ENCODE measurements at regions not wholly inside any gene's neighbourhood (a gene's known extent, or its start where the extent isn't known, plus 50 kb on each side); places are given as distances from the start of the nearest gene placed in this dataset.

GRCh38 chr12:89289720-89290119, 62.6 kb downstream of the DUSP6 start:
- Histone ChIP-seq H3K4me3 (ENCODE audit: low read depth, low read length) (no peak overlapping the region), H3K4me1 (ENCODE audit: control insufficient read depth, insufficient read depth, low read length) (no peaks in the 10 kb centered on the region), H3K36me3 (ENCODE audit: control insufficient read depth, insufficient read depth, low read length) (no peaks in the 10 kb centered on the region), H3K9ac (ENCODE audit: low read length) (no peak overlapping the region), H3K9me3 (ENCODE audit: control insufficient read depth, insufficient read depth, low read depth, low read length) (no peaks in the 10 kb centered on the region), H3K27ac (ENCODE audit: low read depth, low read length) (no peak overlapping the region), H3K27me3 (ENCODE audit: control insufficient read depth, insufficient read depth, low read length) (no peaks in the 10 kb centered on the region)

- H3K27me3 ChIP-seq (ENCODE audit: control insufficient read depth, insufficient read depth, low read length) = no peaks in the 10 kb centered on the region
- no peaks in the 10 kb centered on the region for H3K4me1 ChIP-seq (ENCODE audit: control insufficient read depth, insufficient read depth, low read length)
- no peak overlapping the region for H3K9ac ChIP-seq (ENCODE audit: low read length)
- H3K36me3 ChIP-seq (ENCODE audit: control insufficient read depth, insufficient read depth, low read length) = no peaks in the 10 kb centered on the region
- no peak overlapping the region for H3K27ac ChIP-seq (ENCODE audit: low read depth, low read length)
- H3K4me3 ChIP-seq (ENCODE audit: low read depth, low read length) = no peak overlapping the region
- no peaks in the 10 kb centered on the region for H3K9me3 ChIP-seq (ENCODE audit: control insufficient read depth, insufficient read depth, low read depth, low read length)
Observed at GRCh38 chr12:89288959-89289358, 63.3 kb downstream of the DUSP6 start.

- Histone ChIP-seq H3K9ac (ENCODE audit: low read length) (no peak overlapping the region), H3K9me3 (ENCODE audit: control insufficient read depth, insufficient read depth, low read depth, low read length) (no peaks in the 10 kb centered on the region), H3K36me3 (ENCODE audit: control insufficient read depth, insufficient read depth, low read length) (no peaks in the 10 kb centered on the region), H3K4me3 (ENCODE audit: low read depth, low read length) (no peak overlapping the region), H3K27me3 (ENCODE audit: control insufficient read depth, insufficient read depth, low read length) (no peaks in the 10 kb centered on the region), H3K27ac (ENCODE audit: low read depth, low read length) (no peak overlapping the region), H3K4me1 (ENCODE audit: control insufficient read depth, insufficient read depth, low read length) (no peaks in the 10 kb centered on the region)
Observed at GRCh38 chr12:89286501-89286900, 65.8 kb downstream of the DUSP6 start.

- Histone ChIP-seq H3K27me3 (ENCODE audit: control insufficient read depth, insufficient read depth, low read length) (no peaks in the 10 kb centered on the region), H3K36me3 (ENCODE audit: control insufficient read depth, insufficient read depth, low read length) (no peaks in the 10 kb centered on the region), H3K4me3 (ENCODE audit: low read depth, low read length) (no peak overlapping the region), H3K9ac (ENCODE audit: low read length) (no peak overlapping the region), H3K27ac (ENCODE audit: low read depth, low read length) (no peak overlapping the region), H3K4me1 (ENCODE audit: control insufficient read depth, insufficient read depth, low read length) (peaks cover 6% of the 10 kb centered on the region), H3K9me3 (ENCODE audit: control insufficient read depth, insufficient read depth, low read depth, low read length) (no peaks in the 10 kb centered on the region)
Observed at GRCh38 chr12:89281539-89281867, 70.8 kb downstream of the DUSP6 start.

GRCh38 chr12:89280833-89281538, 71.3 kb downstream of the DUSP6 start:
- Histone ChIP-seq H3K9me3 (ENCODE audit: control insufficient read depth, insufficient read depth, low read depth, low read length) (no peaks in the 10 kb centered on the region), H3K4me1 (ENCODE audit: control insufficient read depth, insufficient read depth, low read length) (peaks cover 6% of the 10 kb centered on the region), H3K36me3 (ENCODE audit: control insufficient read depth, insufficient read depth, low read length) (no peaks in the 10 kb centered on the region), H3K4me3 (ENCODE audit: low read depth, low read length) (no peak overlapping the region), H3K27me3 (ENCODE audit: control insufficient read depth, insufficient read depth, low read length) (no peaks in the 10 kb centered on the region), H3K9ac (ENCODE audit: low read length) (no peak overlapping the region), H3K27ac (ENCODE audit: low read depth, low read length) (no peak overlapping the region)

GRCh38 chr12:89279499-89279898, 72.8 kb downstream of the DUSP6 start:
- Histone ChIP-seq H3K4me1 (ENCODE audit: control insufficient read depth, insufficient read depth, low read length) (peaks cover 6% of the 10 kb centered on the region), H3K27me3 (ENCODE audit: control insufficient read depth, insufficient read depth, low read length) (no peaks in the 10 kb centered on the region), H3K36me3 (ENCODE audit: control insufficient read depth, insufficient read depth, low read length) (no peaks in the 10 kb centered on the region), H3K4me3 (ENCODE audit: low read depth, low read length) (no peak overlapping the region), H3K9me3 (ENCODE audit: control insufficient read depth, insufficient read depth, low read depth, low read length) (no peaks in the 10 kb centered on the region), H3K9ac (ENCODE audit: low read length) (no peak overlapping the region), H3K27ac (ENCODE audit: low read depth, low read length) (no peak overlapping the region)

- Histone ChIP-seq H3K27me3 (ENCODE audit: control insufficient read depth, insufficient read depth, low read length) (no peaks in the 10 kb centered on the region), H3K36me3 (ENCODE audit: control insufficient read depth, insufficient read depth, low read length) (no peaks in the 10 kb centered on the region), H3K27ac (ENCODE audit: low read depth, low read length) (no peak overlapping the region), H3K4me1 (ENCODE audit: control insufficient read depth, insufficient read depth, low read length) (peaks cover 6% of the 10 kb centered on the region), H3K9ac (ENCODE audit: low read length) (no peak overlapping the region), H3K4me3 (ENCODE audit: low read depth, low read length) (no peak overlapping the region), H3K9me3 (ENCODE audit: control insufficient read depth, insufficient read depth, low read depth, low read length) (no peaks in the 10 kb centered on the region)
Observed at GRCh38 chr12:89278862-89279261, 73.4 kb downstream of the DUSP6 start.

- H3K36me3 ChIP-seq (ENCODE audit: control insufficient read depth, insufficient read depth, low read length) = no peaks in the 10 kb centered on the region
- no peak overlapping the region for H3K27ac ChIP-seq (ENCODE audit: low read depth, low read length)
- H3K27me3 ChIP-seq (ENCODE audit: control insufficient read depth, insufficient read depth, low read length) = no peaks in the 10 kb centered on the region
- peaks cover 6% of the 10 kb centered on the region for H3K4me1 ChIP-seq (ENCODE audit: control insufficient read depth, insufficient read depth, low read length)
- H3K4me3 ChIP-seq (ENCODE audit: low read depth, low read length) = no peak overlapping the region
- H3K9ac ChIP-seq (ENCODE audit: low read length) = no peak overlapping the region
- H3K9me3 ChIP-seq (ENCODE audit: control insufficient read depth, insufficient read depth, low read depth, low read length) = no peaks in the 10 kb centered on the region
Observed at GRCh38 chr12:89278169-89278568, 74.1 kb downstream of the DUSP6 start.

- H3K4me1 ChIP-seq (ENCODE audit: control insufficient read depth, insufficient read depth, low read length) = peaks cover 6% of the 10 kb centered on the region
- no peak overlapping the region for H3K27ac ChIP-seq (ENCODE audit: low read depth, low read length)
- no peaks in the 10 kb centered on the region for H3K36me3 ChIP-seq (ENCODE audit: control insufficient read depth, insufficient read depth, low read length)
Observed at GRCh38 chr12:89276860-89277259, 75.4 kb downstream of the DUSP6 start.

GRCh38 chr12:89273525-89273924, 78.8 kb downstream of the DUSP6 start:
- Histone ChIP-seq H3K36me3 (ENCODE audit: control insufficient read depth, insufficient read depth, low read length) (no peaks in the 10 kb centered on the region), H3K27ac (ENCODE audit: low read depth, low read length) (no peak overlapping the region), H3K9ac (ENCODE audit: low read length) (no peak overlapping the region), H3K9me3 (ENCODE audit: control insufficient read depth, insufficient read depth, low read depth, low read length) (peaks cover 5% of the 10 kb centered on the region; the same call in 1 of the 2 replicates), H3K4me1 (ENCODE audit: control insufficient read depth, insufficient read depth, low read length) (no peaks in the 10 kb centered on the region), H3K27me3 (ENCODE audit: control insufficient read depth, insufficient read depth, low read length) (no peaks in the 10 kb centered on the region), H3K4me3 (ENCODE audit: low read depth, low read length) (no peak overlapping the region)

More at GRCh38 chr12:89276860-89277259, 75.4 kb downstream of the DUSP6 start:
- Histone ChIP-seq H3K9me3 (ENCODE audit: control insufficient read depth, insufficient read depth, low read depth, low read length) (no peaks in the 10 kb centered on the region), H3K27me3 (ENCODE audit: control insufficient read depth, insufficient read depth, low read length) (no peaks in the 10 kb centered on the region), H3K4me3 (ENCODE audit: low read depth, low read length) (no peak overlapping the region), H3K9ac (ENCODE audit: low read length) (no peak overlapping the region)

GRCh38 chr12:89270548-89270947, 81.8 kb downstream of the DUSP6 start:
- no peaks in the 10 kb centered on the region for H3K27me3 ChIP-seq (ENCODE audit: control insufficient read depth, insufficient read depth, low read length)
- H3K36me3 ChIP-seq (ENCODE audit: control insufficient read depth, insufficient read depth, low read length) = no peaks in the 10 kb centered on the region
- no peak overlapping the region for H3K9ac ChIP-seq (ENCODE audit: low read length)
- H3K27ac ChIP-seq (ENCODE audit: low read depth, low read length) = no peak overlapping the region
- peaks cover 5% of the 10 kb centered on the region; the same call in 1 of the 2 replicates for H3K9me3 ChIP-seq (ENCODE audit: control insufficient read depth, insufficient read depth, low read depth, low read length)
- H3K4me3 ChIP-seq (ENCODE audit: low read depth, low read length) = no peak overlapping the region
- H3K4me1 ChIP-seq (ENCODE audit: control insufficient read depth, insufficient read depth, low read length) = no peaks in the 10 kb centered on the region
